WTC11 (cell line): ENCODE measurements at regions not wholly inside any gene's neighbourhood (a gene's known extent, or its start where the extent isn't known, plus 50 kb on each side); places are given as distances from the start of the nearest gene placed in this dataset.

Experiments used
- FOXK1 ChIP-seq: sonication (generic); formaldehyde crosslinking; IDR thresholded peaks from 2 replicates; pipeline ENCODE4 v1.8.0; 2022; ENCODE audit warnings: mild to moderate bottlenecking, moderate library complexity, missing genetic modification reagents
- NFYB ChIP-seq: sonication (generic); formaldehyde crosslinking; conservative IDR thresholded peaks from 2 replicates; pipeline ENCODE4 v1.8.0; 2022; ENCODE audit warnings: low read depth, missing genetic modification reagents
- TF ChIP-seq, protein P1 (sequence below): fragments of 200-600 bp; IDR thresholded peaks from 2 replicates; pipeline ENCODE4 v1.8.0; 2022; ENCODE audit warnings: antibody characterized with exemption
- TF ChIP-seq, protein P2 (sequence below): fragments of 250-450 bp; sonication (Bioruptor Pico); IDR thresholded peaks from 2 replicates; pipeline ENCODE4 v1.9.0; 2021; ENCODE audit warnings: moderate library complexity, mild to moderate bottlenecking, inconsistent platforms, borderline replicate concordance

DNA sequence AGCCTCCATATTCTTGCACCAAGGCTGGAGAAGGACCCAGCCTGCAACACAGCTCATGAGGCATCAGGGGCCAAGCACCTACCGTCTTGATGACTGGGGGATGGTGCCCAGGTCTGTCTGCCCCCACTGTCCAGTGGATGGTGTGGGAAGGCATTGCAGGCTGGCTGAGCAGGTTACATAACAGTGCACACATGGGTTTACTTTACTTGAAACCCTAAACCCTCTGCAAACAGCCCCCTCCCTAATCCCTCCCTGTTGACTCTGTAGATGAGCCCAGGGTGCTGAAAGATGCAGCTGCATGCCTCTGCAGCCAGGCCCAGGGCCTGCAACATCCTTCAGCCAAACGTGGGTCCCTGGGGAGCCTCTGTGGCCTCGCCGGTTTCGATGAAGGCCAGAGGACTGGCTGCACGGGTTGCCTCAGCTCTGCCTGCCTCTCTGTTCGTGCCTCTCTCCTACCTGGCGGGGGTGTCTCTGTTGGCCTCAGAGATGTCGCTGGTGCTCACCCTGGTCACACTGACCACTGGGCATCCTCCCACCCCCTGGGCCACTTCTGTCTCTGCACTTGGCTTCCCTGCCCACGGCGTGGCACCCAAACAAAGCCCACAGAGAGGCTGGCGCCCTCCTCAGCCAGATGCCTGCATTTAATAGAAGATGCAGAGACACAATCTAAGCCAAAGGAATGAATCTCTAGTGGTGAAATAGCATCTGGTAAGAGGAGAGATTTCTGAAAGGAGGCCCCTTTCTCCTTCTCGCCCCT is 95.1 kb downstream of the METRNL start:
- TF ChIP-seq, protein P1, sequence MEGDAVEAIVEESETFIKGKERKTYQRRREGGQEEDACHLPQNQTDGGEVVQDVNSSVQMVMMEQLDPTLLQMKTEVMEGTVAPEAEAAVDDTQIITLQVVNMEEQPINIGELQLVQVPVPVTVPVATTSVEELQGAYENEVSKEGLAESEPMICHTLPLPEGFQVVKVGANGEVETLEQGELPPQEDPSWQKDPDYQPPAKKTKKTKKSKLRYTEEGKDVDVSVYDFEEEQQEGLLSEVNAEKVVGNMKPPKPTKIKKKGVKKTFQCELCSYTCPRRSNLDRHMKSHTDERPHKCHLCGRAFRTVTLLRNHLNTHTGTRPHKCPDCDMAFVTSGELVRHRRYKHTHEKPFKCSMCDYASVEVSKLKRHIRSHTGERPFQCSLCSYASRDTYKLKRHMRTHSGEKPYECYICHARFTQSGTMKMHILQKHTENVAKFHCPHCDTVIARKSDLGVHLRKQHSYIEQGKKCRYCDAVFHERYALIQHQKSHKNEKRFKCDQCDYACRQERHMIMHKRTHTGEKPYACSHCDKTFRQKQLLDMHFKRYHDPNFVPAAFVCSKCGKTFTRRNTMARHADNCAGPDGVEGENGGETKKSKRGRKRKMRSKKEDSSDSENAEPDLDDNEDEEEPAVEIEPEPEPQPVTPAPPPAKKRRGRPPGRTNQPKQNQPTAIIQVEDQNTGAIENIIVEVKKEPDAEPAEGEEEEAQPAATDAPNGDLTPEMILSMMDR: no peak
- TF ChIP-seq, protein P2, sequence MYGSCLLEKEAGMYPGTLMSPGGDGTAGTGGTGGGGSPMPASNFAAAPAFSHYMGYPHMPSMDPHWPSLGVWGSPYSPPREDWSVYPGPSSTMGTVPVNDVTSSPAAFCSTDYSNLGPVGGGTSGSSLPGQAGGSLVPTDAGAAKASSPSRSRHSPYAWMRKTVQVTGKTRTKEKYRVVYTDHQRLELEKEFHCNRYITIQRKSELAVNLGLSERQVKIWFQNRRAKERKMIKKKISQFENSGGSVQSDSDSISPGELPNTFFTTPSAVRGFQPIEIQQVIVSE (CRISPR knock-in tag): no peak
- no peak for TF ChIP-seq FOXK1 (CRISPR knock-in tag)
- TF ChIP-seq NFYB (CRISPR knock-in tag): no peak
